ENCODE measurements at regions not wholly inside any gene's neighbourhood (a gene's known extent, or its start where the extent isn't known, plus 50 kb on each side); places are given as distances from the start of the nearest gene placed in this dataset.

GRCh38 chr2:235191486-235191885, 239.7 kb downstream of the SH3BP4 start:
- H3K4me3 ChIP-seq (ENCODE audit: low read depth, poor library complexity, severe bottlenecking), result no peak overlapping the region
- TF ChIP-seq POLR2A (IDR thresholded peaks at IDR 0.05) (no peak), CTCF (IDR thresholded peaks at IDR 0.05) (no peak)
- no peak for DNase-seq (ENCODE audit: low spot score in 2 of 2)
- intact Hi-C loops (cut with DNase I; ENCODE audit: low total_unique reads), result loop anchor here (5.0 kb wide), 1 partner anchor 444 kb away; no protein-coding TSS in a partner anchor
- 65 to 69% methylated on average over 15 of the region's 15 CpGs for WGBS, 2 donors

GRCh38 chr2:235191978-235192377, 240.2 kb downstream of the SH3BP4 start:
- H3K4me3 ChIP-seq (ENCODE audit: low read depth, poor library complexity, severe bottlenecking), result no peak overlapping the region
- WGBS, 2 donors, result 32 to 34% methylated on average over 15 of the region's 15 CpGs
- TF ChIP-seq POLR2A (IDR thresholded peaks at IDR 0.05), result no peak
- no peak for TF ChIP-seq CTCF (IDR thresholded peaks at IDR 0.05)
- DNase-seq (ENCODE audit: low spot score in 2 of 2), result no peak
- intact Hi-C loops (cut with DNase I; ENCODE audit: low total_unique reads), result loop anchor here (5.0 kb wide), 1 partner anchor 445 kb away; no protein-coding TSS in a partner anchor

- WGBS, 2 donors, result 66 to 91% methylated on average over 2 of the region's 2 CpGs
Observed at GRCh38 chr2:235194351-235194750, 242.5 kb downstream of the SH3BP4 start.

GRCh38 chr2:235194836-235195235, 243.0 kb downstream of the SH3BP4 start:
- intact Hi-C loops (cut with DNase I; ENCODE audit: low total_unique reads), result loop anchor here (5.0 kb wide), 1 partner anchor 448 kb away; no protein-coding TSS in a partner anchor
- no peak overlapping the region for H3K4me3 ChIP-seq (ENCODE audit: low read depth, poor library complexity, severe bottlenecking)
- TF ChIP-seq CTCF (IDR thresholded peaks at IDR 0.05) (no peak), POLR2A (IDR thresholded peaks at IDR 0.05) (no peak)
- DNase-seq (ENCODE audit: low spot score in 2 of 2), result no peak
- 44 to 86% methylated on average over 3 of the region's 3 CpGs for WGBS, 2 donors

More at GRCh38 chr2:235194351-235194750, 242.5 kb downstream of the SH3BP4 start:
- DNase-seq (ENCODE audit: low spot score in 2 of 2), result no peak
- TF ChIP-seq POLR2A (IDR thresholded peaks at IDR 0.05) (no peak), CTCF (IDR thresholded peaks at IDR 0.05) (no peak)
- no peak overlapping the region for H3K4me3 ChIP-seq (ENCODE audit: low read depth, poor library complexity, severe bottlenecking)
- intact Hi-C loops (cut with DNase I; ENCODE audit: low total_unique reads), result loop anchor here (5.0 kb wide), 1 partner anchor 447 kb away; no protein-coding TSS in a partner anchor

GRCh38 chr2:235195921-235196320, 244.1 kb downstream of the SH3BP4 start:
- no peak for DNase-seq (ENCODE audit: low spot score in 2 of 2)
- H3K4me3 ChIP-seq (ENCODE audit: low read depth, poor library complexity, severe bottlenecking), result no peak overlapping the region
- TF ChIP-seq POLR2A (IDR thresholded peaks at IDR 0.05), result no peak
- no peak for TF ChIP-seq CTCF (IDR thresholded peaks at IDR 0.05)
- intact Hi-C loops (cut with DNase I; ENCODE audit: low total_unique reads), result no loop called here
- WGBS, 2 donors, result 89 to 95% methylated on average over 5 of the region's 5 CpGs

- 95 to 98% methylated on average over 9 of the region's 9 CpGs for WGBS, 2 donors
Observed at GRCh38 chr2:235199128-235199527, 247.3 kb downstream of the SH3BP4 start.

More at GRCh38 chr2:235199128-235199527, 247.3 kb downstream of the SH3BP4 start:
- intact Hi-C loops (cut with DNase I; ENCODE audit: low total_unique reads), result no loop called here
- H3K4me3 ChIP-seq (ENCODE audit: low read depth, poor library complexity, severe bottlenecking), result no peak overlapping the region
- no peak for DNase-seq (ENCODE audit: low spot score in 2 of 2)
- TF ChIP-seq CTCF (IDR thresholded peaks at IDR 0.05) (no peak), POLR2A (IDR thresholded peaks at IDR 0.05) (no peak)
